HepG2 (cell line): ENCODE measurements at regions not wholly inside any gene's neighbourhood (a gene's known extent, or its start where the extent isn't known, plus 50 kb on each side); places are given as distances from the start of the nearest gene placed in this dataset.

Source experiments
- ATAC-seq: fragments of 200-7000 bp; cut with Tn5 transposase; 3 replicates; pipeline ENCODE4 v1.9.1; 2020; ENCODE audit warnings: mild to moderate bottlenecking, moderate library complexity
- BruUV-seq: library from RNA; stranded (reverse); fragments of 400-500 nt; replicated peaks from 2 replicates; lab custom pipeline; 2021; lab: Mats Ljungman, UMichigan
- CTCF ChIA-PET: fragments of 300-600 bp; formaldehyde crosslinking; extraction: SDS; loops from one replicate; lab custom pipeline; 2021; ENCODE audit warnings: low total read pairs, inconsistent platforms, low intra/inter-chr PET ratio; lab: Yijun Ruan, JAX
- POLR2A ChIA-PET: fragments of 350-600 bp; sonication (Branson Sonifier 250); formaldehyde crosslinking; loops from one replicate; lab custom pipeline; 2020; ENCODE audit warnings: antibody characterized with exemption, inconsistent platforms; lab: Yijun Ruan, JAX
- DNase-seq: peaks from one replicate; pipeline ENCODE4 v3.0.0-alpha.2; 2015; ENCODE audit warnings: low spot score
- FAIRE-seq: peaks from 3 replicates; lab custom pipeline; 2011; peaks lifted over from hg19 to GRCh38; lab: Jason Lieb, UNC
- H2AFZ ChIP-seq: one replicate; pipeline ENCODE4 v1.6.1; 2011; ENCODE audit warnings: low read length, inconsistent platforms
- H3K27ac ChIP-seq: fragments of 300-600 bp; 3 replicates; pipeline ENCODE4 v1.8.0; 2011; ENCODE audit warnings: mixed run types, mild to moderate bottlenecking, mixed read lengths, low read length, inconsistent platforms; ENCODE audit not compliant: insufficient read depth; ENCODE audit errors: extremely low read length
- H3K27me3 ChIP-seq, 2 experiments: fragments of 200-600 bp in 1 of 2; 2 replicates in 1 of 2; 3 replicates in 1 of 2; pipeline versions ENCODE4 v1.6.0 to v1.8.0; 2011; ENCODE audit warnings: low read length in 2 of 2, mild to moderate bottlenecking in 2 of 2, moderate library complexity in 2 of 2, inconsistent platforms in 1 of 2; ENCODE audit not compliant: insufficient read depth in 2 of 2, control insufficient read depth in 1 of 2
- H3K36me3 ChIP-seq, 2 experiments: fragments of 200-600 bp in 1 of 2; replicated peaks in 1 of 2; 2 replicates in 1 of 2; 3 replicates in 1 of 2; pipeline versions ENCODE4 v1.5.1 to v1.8.0; 2011; ENCODE audit warnings: low read length in 2 of 2, inconsistent platforms in 1 of 2; ENCODE audit not compliant: insufficient read depth in 2 of 2, control insufficient read depth in 1 of 2
- H3K4me1 ChIP-seq: 2 replicates; pipeline ENCODE4 v1.5.1; 2012; ENCODE audit warnings: low read length, inconsistent platforms; ENCODE audit not compliant: insufficient read depth
- H3K4me2 ChIP-seq: 2 replicates; pipeline ENCODE4 v1.6.0; 2011; ENCODE audit warnings: low read depth, low read length, inconsistent platforms
- H3K4me3 ChIP-seq, 3 experiments: fragments of 200-600 bp in 1 of 3; sonication (generic), shearing (Covaris generic) in 1 of 3; replicated peaks in 1 of 3; 2 replicates each; pipeline ENCODE4 v1.5.1; 2011 to 2016; ENCODE audit warnings: low read length in 3 of 3, inconsistent platforms in 2 of 3, low read depth in 2 of 3, mild to moderate bottlenecking in 2 of 3, control low read depth in 1 of 3, mixed read lengths in 1 of 3; ENCODE audit not compliant: insufficient read depth in 1 of 3
- H3K79me2 ChIP-seq: one replicate; pipeline ENCODE4 v1.6.1; 2011; ENCODE audit warnings: low read length, inconsistent platforms; ENCODE audit not compliant: insufficient read depth
- H3K9ac ChIP-seq: 2 replicates; pipeline ENCODE4 v1.6.0; 2011; ENCODE audit warnings: mild to moderate bottlenecking, low read depth, low read length, inconsistent platforms; ENCODE audit not compliant: insufficient read depth
- H3K9me3 ChIP-seq: 2 replicates; pipeline ENCODE4 v1.5.1; 2012; ENCODE audit warnings: mild to moderate bottlenecking, low read length
- H4K20me1 ChIP-seq: 2 replicates; pipeline ENCODE4 v1.6.0; 2011; ENCODE audit warnings: inconsistent platforms, mild to moderate bottlenecking, low read length, moderate library complexity; ENCODE audit not compliant: insufficient read depth
- GABPB1 ChIP-seq: IDR thresholded peaks from 2 replicates; pipeline ENCODE4 v1.6.1; 2016; ENCODE audit warnings: mild to moderate bottlenecking, missing genetic modification reagents, moderate library complexity, missing compliant biosample characterization
- MEIS2 ChIP-seq: sonication (generic); formaldehyde crosslinking; IDR thresholded peaks from 2 replicates; pipeline ENCODE4 v1.9.0; 2021; ENCODE audit warnings: mild to moderate bottlenecking, missing genetic modification reagents
- NFIB ChIP-seq: sonication (generic); formaldehyde crosslinking; IDR thresholded peaks from 2 replicates; pipeline ENCODE4 v1.9.0; 2021; ENCODE audit warnings: missing genetic modification reagents, mild to moderate bottlenecking, borderline replicate concordance
- PITX1 ChIP-seq: sonication (generic); formaldehyde crosslinking; IDR thresholded peaks from 2 replicates; pipeline ENCODE4 v1.5.1; 2020; ENCODE audit warnings: mild to moderate bottlenecking, missing genetic modification reagents
- POLR2AphosphoS5 ChIP-seq: IDR thresholded peaks from 2 replicates; pipeline ENCODE4 v1.6.1; 2012; ENCODE audit warnings: low read depth, low read length
- POLR2G ChIP-seq: fragments of 200-400 bp; formaldehyde crosslinking; IDR thresholded peaks from 2 replicates; pipeline ENCODE4 v1.6.1; 2018; ENCODE audit warnings: mild to moderate bottlenecking, low read depth, low read length, moderate library complexity
- SAP130 ChIP-seq: IDR thresholded peaks from 2 replicates; pipeline ENCODE4 v1.6.1; 2016; ENCODE audit warnings: low read depth
- ZC3H4 ChIP-seq: sonication (generic); formaldehyde crosslinking; IDR thresholded peaks from 2 replicates; pipeline ENCODE4 v1.4.0; 2020; ENCODE audit warnings: missing genetic modification reagents, borderline replicate concordance
- ZKSCAN1 ChIP-seq: fragments of 150-350 bp; IDR thresholded peaks from 2 replicates; pipeline ENCODE4 v1.6.1; 2014; ENCODE audit warnings: low read length
- ZNF788 ChIP-seq: sonication (generic); formaldehyde crosslinking; IDR thresholded peaks from 2 replicates; pipeline ENCODE4 v1.5.0; 2020; ENCODE audit warnings: mild to moderate bottlenecking, missing genetic modification reagents, borderline replicate concordance
- WGBS: methylation state at CpG from one replicate; pipeline ENCODE4 v1.1.6; 2017; ENCODE audit warnings: low lambda C conversion rate; 5-methylcytosine and 5-hydroxymethylcytosine counted together
- in situ Hi-C: cut with HindIII; loops from 2 replicates; pipeline ENCODE4 v1.10.0; 2017; ENCODE audit warnings: low pct_unique_long_range_greater_than_20kb; ENCODE audit not compliant: extremely low pct_ligation_motif_present
- intact Hi-C: fragments of 100-400 bp; cut with micrococcal nuclease; formaldehyde crosslinking; loops from one replicate; pipeline ENCODE4 v1.10.0; 2022; ENCODE audit not compliant: unreplicated experiment
- TF ChIP-seq, protein P1 (sequence below): sonication (generic); formaldehyde crosslinking; IDR thresholded peaks from 2 replicates; pipeline ENCODE4 v1.5.1; 2020; ENCODE audit warnings: mild to moderate bottlenecking, missing genetic modification reagents, moderate library complexity

DNA sequence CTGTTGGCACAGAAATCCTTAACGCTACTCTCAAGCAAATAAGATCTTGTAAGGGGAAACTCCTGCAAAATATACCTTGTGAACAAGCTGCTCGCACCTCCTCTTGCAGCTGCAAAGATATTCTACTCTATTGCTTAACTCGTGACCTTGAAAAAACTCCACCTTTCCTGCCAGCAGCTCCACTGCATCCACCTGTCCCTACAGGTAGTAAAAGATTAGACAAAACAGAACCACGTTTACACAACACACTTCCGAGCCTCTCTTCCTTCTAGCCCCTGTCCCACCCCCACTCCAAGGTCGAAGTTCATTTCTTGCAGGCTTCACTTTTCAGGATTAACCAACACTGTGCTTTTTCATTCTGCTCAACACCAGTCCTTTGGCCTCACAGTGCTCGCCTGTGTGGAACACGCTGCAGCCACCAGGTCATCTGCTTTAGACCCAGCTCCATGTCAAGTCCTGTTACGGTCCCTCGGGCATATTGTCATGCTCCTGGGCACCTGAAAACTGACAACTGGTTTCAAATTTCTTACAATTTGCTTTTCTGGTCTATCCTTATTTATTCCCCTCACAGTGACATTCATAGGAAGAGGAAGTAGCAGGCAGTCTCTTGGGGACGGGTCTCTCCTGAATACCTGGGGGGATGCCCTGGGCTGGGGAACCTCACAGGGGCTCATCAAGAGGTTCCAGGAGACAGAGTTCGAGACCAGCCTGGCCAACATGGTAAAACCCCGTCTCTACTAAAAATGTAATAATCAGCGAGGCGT is 165.8 kb upstream of the KLF14 start (continued):
- TF ChIP-seq PITX1 (CRISPR knock-in tag) (peak; percentile 94), NFIB (no peak), MEIS2 (CRISPR knock-in tag) (peak; percentile 72), SAP130 (CRISPR knock-in tag) (peak; percentile 90)

DNA sequence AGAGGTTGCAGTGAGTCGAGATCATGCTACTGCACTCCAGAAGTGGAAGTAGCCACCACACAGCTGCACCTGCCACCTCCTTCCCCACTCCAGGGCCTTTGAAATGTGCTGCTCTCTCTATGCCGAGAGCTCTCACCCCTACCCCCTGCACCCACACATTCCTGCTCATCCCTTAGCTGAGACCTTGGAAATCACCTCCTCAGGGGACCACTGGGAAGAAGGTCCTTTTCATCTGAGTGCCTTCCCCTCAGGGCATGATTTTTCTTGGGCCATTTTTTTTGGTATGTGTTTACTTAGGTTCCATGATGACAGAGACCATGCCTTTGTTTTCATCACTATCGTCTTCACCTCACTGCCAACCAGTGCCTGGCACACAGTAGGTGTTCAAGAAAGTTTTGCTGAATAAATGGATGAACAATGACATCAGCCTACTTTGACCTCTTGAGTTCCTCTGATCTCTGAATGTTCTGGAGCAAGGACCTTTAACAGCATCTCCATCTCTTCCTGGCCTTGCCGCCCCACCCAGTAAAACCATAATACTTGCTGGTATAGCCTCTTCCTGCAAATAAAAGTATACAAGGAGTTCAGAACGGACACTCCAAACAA is 166.6 kb upstream of the KLF14 start:
- in situ Hi-C loops = no loop called here
- FAIRE-seq (no peak), DNase-seq (no peak), ATAC-seq (no peak)
- intact Hi-C loops = no loop called here
- no TSS peak for BruUV-seq
- Histone ChIP-seq H3K79me2 (peaks cover 90% of the 10 kb centered on the region), H3K9ac (peak overlapping the region; percentile 27), H3K4me3 (peak overlapping the region in 1 of 3 experiments; percentile 34; a peak in 2 of 6 replicates), H3K4me2 (peak overlapping the region; percentile 56), H4K20me1 (peaks cover 5% of the 10 kb centered on the region; the same call in 1 of the 2 replicates), H3K36me3 (peaks cover 12 to 22% of the 10 kb centered on the region in 2 experiments), H3K4me1 (peaks cover 100% of the 10 kb centered on the region), H3K9me3 (no peaks in the 10 kb centered on the region), H3K27me3 (no peaks in the 10 kb centered on the region), H2AFZ (no peak overlapping the region), H3K27ac (peak overlapping the region; percentile 74)
- 69% methylated on average over 5 of the region's 5 CpGs for whole genome bisulfite sequencing
- ChIA-PET POLR2A (interaction anchor here (1.2 to 1.9 kb wide), 5 partner anchors 15 to 695 kb away, joined by 3 to 11 read pairs (median 7); partner anchors contain the start of gene TMEM209), CTCF (no interaction called here)
- TF ChIP-seq GABPB1 (CRISPR knock-in tag) = no peak
- peak; percentile 10; the same call in 1 of the 2 replicates for TF ChIP-seq POLR2G
- TF ChIP-seq ZNF788 (CRISPR knock-in tag) = no peak
- TF ChIP-seq ZKSCAN1 = peak; percentile 83
- TF ChIP-seq ZC3H4 (CRISPR knock-in tag) = 0 out of 2 replicates have a peak, but pooled peaks have one; percentile 50
- TF ChIP-seq, protein P1, sequence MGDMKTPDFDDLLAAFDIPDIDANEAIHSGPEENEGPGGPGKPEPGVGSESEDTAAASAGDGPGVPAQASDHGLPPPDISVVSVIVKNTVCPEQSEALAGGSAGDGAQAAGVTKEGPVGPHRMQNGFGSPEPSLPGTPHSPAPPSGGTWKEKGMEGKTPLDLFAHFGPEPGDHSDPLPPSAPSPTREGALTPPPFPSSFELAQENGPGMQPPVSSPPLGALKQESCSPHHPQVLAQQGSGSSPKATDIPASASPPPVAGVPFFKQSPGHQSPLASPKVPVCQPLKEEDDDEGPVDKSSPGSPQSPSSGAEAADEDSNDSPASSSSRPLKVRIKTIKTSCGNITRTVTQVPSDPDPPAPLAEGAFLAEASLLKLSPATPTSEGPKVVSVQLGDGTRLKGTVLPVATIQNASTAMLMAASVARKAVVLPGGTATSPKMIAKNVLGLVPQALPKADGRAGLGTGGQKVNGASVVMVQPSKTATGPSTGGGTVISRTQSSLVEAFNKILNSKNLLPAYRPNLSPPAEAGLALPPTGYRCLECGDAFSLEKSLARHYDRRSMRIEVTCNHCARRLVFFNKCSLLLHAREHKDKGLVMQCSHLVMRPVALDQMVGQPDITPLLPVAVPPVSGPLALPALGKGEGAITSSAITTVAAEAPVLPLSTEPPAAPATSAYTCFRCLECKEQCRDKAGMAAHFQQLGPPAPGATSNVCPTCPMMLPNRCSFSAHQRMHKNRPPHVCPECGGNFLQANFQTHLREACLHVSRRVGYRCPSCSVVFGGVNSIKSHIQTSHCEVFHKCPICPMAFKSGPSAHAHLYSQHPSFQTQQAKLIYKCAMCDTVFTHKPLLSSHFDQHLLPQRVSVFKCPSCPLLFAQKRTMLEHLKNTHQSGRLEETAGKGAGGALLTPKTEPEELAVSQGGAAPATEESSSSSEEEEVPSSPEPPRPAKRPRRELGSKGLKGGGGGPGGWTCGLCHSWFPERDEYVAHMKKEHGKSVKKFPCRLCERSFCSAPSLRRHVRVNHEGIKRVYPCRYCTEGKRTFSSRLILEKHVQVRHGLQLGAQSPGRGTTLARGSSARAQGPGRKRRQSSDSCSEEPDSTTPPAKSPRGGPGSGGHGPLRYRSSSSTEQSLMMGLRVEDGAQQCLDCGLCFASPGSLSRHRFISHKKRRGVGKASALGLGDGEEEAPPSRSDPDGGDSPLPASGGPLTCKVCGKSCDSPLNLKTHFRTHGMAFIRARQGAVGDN = 0 out of 2 replicates have a peak, but pooled peaks have one; percentile 15
- 0 out of 2 replicates have a peak, but pooled peaks have one; percentile 21 for TF ChIP-seq POLR2AphosphoS5
